SJCRH30 (cell line): ENCODE measurements at regions not wholly inside any gene's neighbourhood (a gene's known extent, or its start where the extent isn't known, plus 50 kb on each side); places are given as distances from the start of the nearest gene placed in this dataset.
"Not testable (repeated sequence)": the region's sequence is repeated elsewhere in the genome, so short reads cannot be mapped to it uniquely, and the experiment has no call there.

ENCODE experiments used
- DNase-seq, 2 experiments: peaks; one replicate each; pipeline ENCODE4 v3.0.0-alpha.2; 2015 to 2020
- H3K27ac ChIP-seq: fragments of 250-450 bp; sonication (Bioruptor Pico); 2 replicates; pipeline ENCODE4 v1.5.1; 2020; ENCODE audit warnings: mild to moderate bottlenecking, moderate library complexity
- H3K27me3 ChIP-seq: fragments of 250-450 bp; sonication (Bioruptor Pico); 2 replicates; pipeline ENCODE4 v1.5.1; 2020; ENCODE audit warnings: mild to moderate bottlenecking, moderate library complexity
- H3K36me3 ChIP-seq: fragments of 250-450 bp; sonication (Bioruptor Pico); 2 replicates; pipeline ENCODE4 v1.5.1; 2020; ENCODE audit warnings: mild to moderate bottlenecking, moderate library complexity
- H3K4me1 ChIP-seq: fragments of 250-450 bp; sonication (Bioruptor Pico); 2 replicates; pipeline ENCODE4 v1.5.1; 2020; ENCODE audit warnings: mild to moderate bottlenecking, moderate library complexity
- H3K4me3 ChIP-seq: fragments of 250-450 bp; sonication (Bioruptor Pico); 2 replicates; pipeline ENCODE4 v1.5.1; 2020; ENCODE audit warnings: mild to moderate bottlenecking, moderate library complexity
- H3K9me3 ChIP-seq: fragments of 250-450 bp; sonication (Bioruptor Pico); replicated peaks from 2 replicates; pipeline ENCODE4 v1.5.1; 2020; ENCODE audit warnings: mild to moderate bottlenecking, moderate library complexity

GRCh38 chr3:20546636-20547035 lies 360.6 kb upstream of the SGO1 start:
- H3K27me3 ChIP-seq = no peaks in the 10 kb centered on the region
- H3K4me3 ChIP-seq = no peak overlapping the region
- no peaks in the 10 kb centered on the region for H3K36me3 ChIP-seq
- no peak for DNase-seq
- H3K4me1 ChIP-seq = no peaks in the 10 kb centered on the region
- H3K9me3 ChIP-seq = no peaks in the 10 kb centered on the region
- no peak overlapping the region for H3K27ac ChIP-seq

- H3K9me3 ChIP-seq = no peaks in the 10 kb centered on the region
- H3K4me1 ChIP-seq = no peaks in the 10 kb centered on the region
- DNase-seq = no peak
- no peaks in the 10 kb centered on the region for H3K36me3 ChIP-seq
- no peak overlapping the region for H3K27ac ChIP-seq
- H3K4me3 ChIP-seq = no peak overlapping the region
- no peaks in the 10 kb centered on the region for H3K27me3 ChIP-seq
Observed at GRCh38 chr3:20543535-20544226, 357.7 kb upstream of the SGO1 start.

- H3K4me3 ChIP-seq = no peak overlapping the region
- H3K27ac ChIP-seq = no peak overlapping the region
- no peaks in the 10 kb centered on the region for H3K27me3 ChIP-seq
- H3K4me1 ChIP-seq = no peaks in the 10 kb centered on the region
- no peaks in the 10 kb centered on the region for H3K36me3 ChIP-seq
- no peaks in the 10 kb centered on the region for H3K9me3 ChIP-seq
- DNase-seq = no peak
Observed at GRCh38 chr3:20540066-20540465, 354.1 kb upstream of the SGO1 start.

- H3K27ac ChIP-seq = no peak overlapping the region
- DNase-seq = peak; percentile 5 to 36
Observed at GRCh38 chr3:20539666-20540065, 353.7 kb upstream of the SGO1 start.

GRCh38 chr3:20537234-20537633 lies 351.2 kb upstream of the SGO1 start:
- Histone ChIP-seq H3K27me3 (no peaks in the 10 kb centered on the region), H3K9me3 (no peaks in the 10 kb centered on the region), H3K4me3 (no peak overlapping the region), H3K36me3 (no peaks in the 10 kb centered on the region), H3K4me1 (no peaks in the 10 kb centered on the region), H3K27ac (no peak overlapping the region)
- DNase-seq = no peak

More at GRCh38 chr3:20539666-20540065, 353.7 kb upstream of the SGO1 start:
- no peaks in the 10 kb centered on the region for H3K9me3 ChIP-seq
- H3K4me3 ChIP-seq = no peak overlapping the region
- no peaks in the 10 kb centered on the region for H3K27me3 ChIP-seq
- no peaks in the 10 kb centered on the region for H3K4me1 ChIP-seq
- H3K36me3 ChIP-seq = no peaks in the 10 kb centered on the region

DNA sequence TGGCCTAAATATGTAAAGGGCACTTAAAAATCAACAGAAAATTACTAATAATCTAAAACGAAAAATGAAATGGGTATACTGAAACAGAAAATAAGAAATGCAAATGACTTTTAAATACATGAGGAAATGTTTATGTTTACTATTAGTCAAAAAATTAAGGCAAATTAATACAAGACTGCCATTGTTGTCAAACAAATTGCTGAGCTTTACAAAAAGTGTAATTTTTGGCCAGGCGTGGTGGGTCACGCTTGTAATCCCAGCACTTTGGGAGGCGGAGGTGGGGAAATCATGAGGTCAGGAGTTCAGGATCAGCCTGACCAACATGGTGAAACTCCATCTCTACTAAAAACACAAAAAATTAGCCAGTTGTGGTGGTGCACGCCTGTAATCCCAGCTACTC lies 343.9 kb upstream of the SGO1 start:
- Histone ChIP-seq H3K36me3 (no peaks in the 10 kb centered on the region), H3K4me1 (no peaks in the 10 kb centered on the region), H3K9me3 (no peaks in the 10 kb centered on the region), H3K27ac (no peak overlapping the region), H3K27me3 (no peaks in the 10 kb centered on the region), H3K4me3 (no peak overlapping the region)
- no peak for DNase-seq

DNA sequence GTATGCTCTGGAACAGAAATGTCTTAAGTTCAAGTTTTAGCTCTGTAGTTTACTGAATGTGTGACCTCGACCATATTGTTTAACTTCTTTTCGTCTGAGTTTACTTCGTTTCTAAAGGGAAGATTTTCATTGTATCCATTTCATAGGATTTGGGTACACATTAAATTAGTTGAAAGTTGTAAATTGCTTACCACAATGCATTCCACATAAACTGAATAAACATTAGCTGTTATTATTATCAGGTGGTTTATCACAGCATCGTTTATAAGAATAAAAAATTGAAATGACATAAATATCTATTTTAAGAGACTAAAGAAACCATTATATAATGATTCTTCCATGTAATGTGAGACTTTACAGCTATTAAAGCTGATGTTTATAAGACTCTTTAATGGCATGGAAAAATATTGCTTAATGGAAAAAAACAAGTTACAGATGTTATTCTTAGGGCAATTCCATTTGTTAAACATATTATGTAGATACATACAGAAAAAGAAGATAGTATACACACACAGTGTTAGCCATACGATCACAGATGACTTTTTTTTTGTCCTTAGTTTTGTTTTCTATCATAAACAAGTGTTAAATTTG lies 342.3 kb upstream of the SGO1 start:
- no peaks in the 10 kb centered on the region for H3K36me3 ChIP-seq
- no peaks in the 10 kb centered on the region for H3K4me1 ChIP-seq
- H3K27ac ChIP-seq = no peak overlapping the region
- no peaks in the 10 kb centered on the region for H3K9me3 ChIP-seq
- DNase-seq = no peak
- no peaks in the 10 kb centered on the region for H3K27me3 ChIP-seq
- no peak overlapping the region for H3K4me3 ChIP-seq

DNA sequence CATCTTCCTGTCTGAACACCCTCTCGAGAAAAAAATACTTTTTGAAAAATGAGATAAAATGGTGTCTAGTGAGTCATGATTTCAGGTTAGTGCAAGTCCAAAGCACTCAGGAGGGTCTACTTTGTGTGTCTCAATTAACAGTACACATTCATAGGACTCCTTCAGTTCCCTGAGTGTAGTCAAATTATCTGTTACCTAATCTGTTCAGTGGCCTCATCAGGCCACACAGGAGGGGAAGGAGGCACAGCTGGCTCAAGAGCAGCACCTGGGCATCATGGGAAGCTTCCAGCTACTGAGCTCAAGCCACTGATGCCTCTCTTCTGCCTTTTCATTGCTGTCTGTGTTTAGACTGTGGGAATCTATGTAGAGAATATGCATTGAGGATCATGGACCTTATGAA lies 341.4 kb upstream of the SGO1 start:
- Histone ChIP-seq H3K4me1 (no peaks in the 10 kb centered on the region), H3K27me3 (no peaks in the 10 kb centered on the region), H3K36me3 (no peaks in the 10 kb centered on the region), H3K4me3 (no peak overlapping the region), H3K27ac (no peak overlapping the region), H3K9me3 (no peaks in the 10 kb centered on the region)
- DNase-seq = no peak

- H3K27me3 ChIP-seq = no peaks in the 10 kb centered on the region
- H3K27ac ChIP-seq = no peak overlapping the region
- no peak overlapping the region for H3K4me3 ChIP-seq
- H3K9me3 ChIP-seq = no peaks in the 10 kb centered on the region
- H3K4me1 ChIP-seq = no peaks in the 10 kb centered on the region
- H3K36me3 ChIP-seq = no peaks in the 10 kb centered on the region
- DNase-seq = no peak
Observed at GRCh38 chr3:20524328-20524727, 338.3 kb upstream of the SGO1 start.

DNA sequence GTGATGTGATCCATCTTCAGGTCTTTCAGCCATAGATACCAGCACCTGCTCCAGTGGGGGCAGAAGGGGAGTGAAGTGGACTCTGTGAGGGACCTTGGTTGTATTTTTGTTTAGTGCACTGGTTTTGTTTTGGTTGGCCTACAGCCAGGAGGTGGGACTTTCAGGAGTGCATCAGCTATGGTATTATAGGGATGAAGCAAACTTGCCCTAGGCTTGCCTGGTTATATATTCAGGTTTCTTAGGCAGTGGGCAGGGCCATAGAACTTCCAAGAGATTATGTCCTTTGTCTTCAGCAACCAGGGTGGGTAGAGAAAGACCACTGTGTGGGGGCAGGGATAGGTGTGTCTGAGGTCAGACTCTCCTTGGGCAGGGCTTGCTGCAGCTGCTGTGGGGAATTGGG lies 337.3 kb upstream of the SGO1 start:
- H3K27me3 ChIP-seq = no peaks in the 10 kb centered on the region
- no peak overlapping the region for H3K4me3 ChIP-seq
- no peaks in the 10 kb centered on the region for H3K4me1 ChIP-seq
- H3K9me3 ChIP-seq = no peaks in the 10 kb centered on the region
- H3K36me3 ChIP-seq = no peaks in the 10 kb centered on the region
- no peak overlapping the region for H3K27ac ChIP-seq
- DNase-seq = peak in 1 of 2 experiments; percentile 12

GRCh38 chr3:20517316-20517715 lies 331.3 kb upstream of the SGO1 start:
- not testable (repeated sequence) for DNase-seq, H3K27ac ChIP-seq, H3K36me3 ChIP-seq, H3K4me1 ChIP-seq, H3K4me3 ChIP-seq, H3K27me3 ChIP-seq, H3K9me3 ChIP-seq

GRCh38 chr3:20516311-20516710 lies 330.3 kb upstream of the SGO1 start:
- Histone ChIP-seq H3K36me3 (no peaks in the 10 kb centered on the region), H3K4me3 (no peak overlapping the region), H3K27me3 (no peaks in the 10 kb centered on the region), H3K4me1 (no peaks in the 10 kb centered on the region), H3K9me3 (no peaks in the 10 kb centered on the region), H3K27ac (no peak overlapping the region)
- DNase-seq = no peak

GRCh38 chr3:20515834-20516233 lies 329.8 kb upstream of the SGO1 start:
- Histone ChIP-seq H3K27me3 (no peaks in the 10 kb centered on the region), H3K4me1 (no peaks in the 10 kb centered on the region), H3K9me3 (no peaks in the 10 kb centered on the region), H3K36me3 (no peaks in the 10 kb centered on the region), H3K4me3 (no peak overlapping the region), H3K27ac (no peak overlapping the region)
- DNase-seq = no peak

DNA sequence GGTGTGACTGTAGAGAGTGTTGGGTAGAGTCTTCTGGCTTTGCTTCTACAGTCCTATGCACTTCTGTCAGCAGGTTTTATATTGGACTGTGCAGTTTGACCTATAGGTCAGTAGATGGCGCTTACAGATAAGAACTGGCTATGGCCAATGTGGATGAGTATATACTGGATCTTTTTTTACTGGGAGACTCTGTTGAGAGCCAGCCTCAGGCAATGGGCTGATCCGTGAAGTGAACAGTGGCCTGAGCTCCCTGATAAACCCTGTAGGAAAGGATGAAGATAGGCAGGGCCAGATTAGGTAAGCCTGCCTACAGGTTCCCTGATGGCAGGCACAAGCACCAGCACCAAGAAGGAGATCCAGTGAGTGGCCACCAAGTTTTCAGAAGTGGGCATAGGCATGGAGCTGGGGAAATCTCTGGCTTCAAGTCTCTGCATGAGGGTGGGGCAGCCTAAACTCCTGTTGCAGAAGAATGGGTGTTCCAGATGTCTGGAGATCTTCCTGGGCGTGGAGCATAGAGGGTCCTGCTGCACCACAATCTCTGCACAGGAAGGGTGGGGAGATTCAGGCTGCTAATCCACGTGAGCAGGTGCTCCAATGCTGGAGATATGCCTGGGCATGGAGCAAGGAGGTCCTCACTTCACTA lies 326.0 kb upstream of the SGO1 start:
- Histone ChIP-seq H3K36me3 (no peaks in the 10 kb centered on the region), H3K27me3 (no peaks in the 10 kb centered on the region), H3K4me3 (no peak overlapping the region), H3K4me1 (no peaks in the 10 kb centered on the region), H3K9me3 (no peaks in the 10 kb centered on the region), H3K27ac (no peak overlapping the region)
- DNase-seq = peak in 1 of 2 experiments; percentile 54

DNA sequence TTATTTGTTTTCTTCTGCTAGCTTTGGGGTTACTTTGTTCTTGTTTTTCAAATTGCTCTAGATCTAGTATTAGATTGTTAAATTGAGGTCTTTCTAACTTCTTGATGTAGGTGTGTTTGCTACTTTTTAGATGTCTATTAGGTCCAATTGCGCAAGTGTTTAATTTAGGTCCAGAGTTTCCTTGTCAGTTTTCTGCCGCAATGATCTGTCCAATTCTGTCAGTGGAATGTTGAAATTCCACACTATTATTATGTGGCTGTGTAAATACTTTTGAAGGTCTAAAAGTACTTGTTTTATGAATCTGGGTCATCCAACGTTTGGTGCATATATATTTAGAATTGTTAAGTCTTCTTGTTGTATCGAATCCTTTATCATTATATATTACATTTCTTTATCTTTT lies 324.4 kb upstream of the SGO1 start:
- no peaks in the 10 kb centered on the region for H3K9me3 ChIP-seq
- no peak overlapping the region for H3K27ac ChIP-seq
- H3K36me3 ChIP-seq = no peaks in the 10 kb centered on the region
- no peaks in the 10 kb centered on the region for H3K27me3 ChIP-seq
- H3K4me3 ChIP-seq = no peak overlapping the region
- H3K4me1 ChIP-seq = no peaks in the 10 kb centered on the region
- no peak for DNase-seq
